ENCODE measurements at regions not wholly inside any gene's neighbourhood (a gene's known extent, or its start where the extent isn't known, plus 50 kb on each side); places are given as distances from the start of the nearest gene placed in this dataset.
"Not testable (repeated sequence)": the region's sequence is repeated elsewhere in the genome, so short reads cannot be mapped to it uniquely, and the experiment has no call there.

GRCh38 chr6:115834542-115834941 is 226.1 kb downstream of the FRK start:
- H3K9me3 Mint-ChIP-seq, H3K4me3 Mint-ChIP-seq, H3K4me1 Mint-ChIP-seq, H3K27me3 Mint-ChIP-seq, H3K27ac Mint-ChIP-seq, H3K36me3 Mint-ChIP-seq, DNase-seq: not testable (repeated sequence)

- no peaks in the 10 kb centered on the region for H3K27me3 Mint-ChIP-seq
- no peaks in the 10 kb centered on the region for H3K4me1 Mint-ChIP-seq
- no peak overlapping the region for H3K4me3 Mint-ChIP-seq
- DNase-seq: no peak
- peaks cover 4% of the 10 kb centered on the region for H3K9me3 Mint-ChIP-seq
- H3K27ac Mint-ChIP-seq: no peak overlapping the region
- H3K36me3 Mint-ChIP-seq: no peaks in the 10 kb centered on the region
These were observed 227.9 kb downstream of the FRK start for GRCh38 chr6:115832786-115833185.

GRCh38 chr6:115832186-115832585 is 228.5 kb downstream of the FRK start:
- Mint-ChIP-seq H3K4me1 (no peaks in the 10 kb centered on the region), H3K36me3 (no peaks in the 10 kb centered on the region), H3K27me3 (no peaks in the 10 kb centered on the region), H3K4me3 (no peak overlapping the region), H3K9me3 (peaks cover 4% of the 10 kb centered on the region), H3K27ac (no peak overlapping the region)
- no peak for DNase-seq

GRCh38 chr6:115830895-115831294 is 229.8 kb downstream of the FRK start:
- no peak overlapping the region for H3K27ac Mint-ChIP-seq
- H3K4me3 Mint-ChIP-seq: no peak overlapping the region
- no peak for DNase-seq
- peaks cover under 1% of the 10 kb centered on the region for H3K9me3 Mint-ChIP-seq
- no peaks in the 10 kb centered on the region for H3K4me1 Mint-ChIP-seq
- H3K36me3 Mint-ChIP-seq: no peaks in the 10 kb centered on the region
- no peaks in the 10 kb centered on the region for H3K27me3 Mint-ChIP-seq

- H3K9me3 Mint-ChIP-seq: no peaks in the 10 kb centered on the region
- no peak for DNase-seq
- no peaks in the 10 kb centered on the region for H3K4me1 Mint-ChIP-seq
- no peak overlapping the region for H3K4me3 Mint-ChIP-seq
- no peaks in the 10 kb centered on the region for H3K36me3 Mint-ChIP-seq
- H3K27ac Mint-ChIP-seq: no peak overlapping the region
- H3K27me3 Mint-ChIP-seq: no peaks in the 10 kb centered on the region
These were observed 238.9 kb downstream of the FRK start for GRCh38 chr6:115821798-115822197.

GRCh38 chr6:115819506-115819905 is 241.2 kb downstream of the FRK start:
- no peaks in the 10 kb centered on the region for H3K36me3 Mint-ChIP-seq
- H3K4me3 Mint-ChIP-seq: no peak overlapping the region
- no peaks in the 10 kb centered on the region for H3K9me3 Mint-ChIP-seq
- no peaks in the 10 kb centered on the region for H3K4me1 Mint-ChIP-seq
- no peaks in the 10 kb centered on the region for H3K27me3 Mint-ChIP-seq
- no peak overlapping the region for H3K27ac Mint-ChIP-seq
- DNase-seq: no peak

- Mint-ChIP-seq H3K4me3 (no peak overlapping the region), H3K9me3 (no peaks in the 10 kb centered on the region), H3K27me3 (no peaks in the 10 kb centered on the region), H3K4me1 (no peaks in the 10 kb centered on the region), H3K27ac (no peak overlapping the region), H3K36me3 (no peaks in the 10 kb centered on the region)
- no peak for DNase-seq
These were observed 243.5 kb downstream of the FRK start for GRCh38 chr6:115817161-115817560.

- H3K4me1 Mint-ChIP-seq: no peaks in the 10 kb centered on the region
- H3K27me3 Mint-ChIP-seq: no peaks in the 10 kb centered on the region
- H3K27ac Mint-ChIP-seq: no peak overlapping the region
- no peak for DNase-seq
- no peak overlapping the region for H3K4me3 Mint-ChIP-seq
- no peaks in the 10 kb centered on the region for H3K36me3 Mint-ChIP-seq
- H3K9me3 Mint-ChIP-seq: no peaks in the 10 kb centered on the region
These were observed 245.8 kb downstream of the FRK start for GRCh38 chr6:115814907-115815306.

GRCh38 chr6:115811541-115811940 is 249.2 kb downstream of the FRK start:
- Mint-ChIP-seq H3K27me3 (no peaks in the 10 kb centered on the region), H3K4me1 (no peaks in the 10 kb centered on the region), H3K36me3 (no peaks in the 10 kb centered on the region), H3K4me3 (no peak overlapping the region), H3K9me3 (no peaks in the 10 kb centered on the region), H3K27ac (no peak overlapping the region)
- no peak for DNase-seq

GRCh38 chr6:115798229-115798628 is 262.5 kb downstream of the FRK start:
- Mint-ChIP-seq H3K9me3 (no peaks in the 10 kb centered on the region), H3K4me3 (no peak overlapping the region), H3K36me3 (no peaks in the 10 kb centered on the region), H3K27me3 (no peaks in the 10 kb centered on the region), H3K4me1 (no peaks in the 10 kb centered on the region), H3K27ac (no peak overlapping the region)
- DNase-seq: no peak

- no peaks in the 10 kb centered on the region for H3K4me1 Mint-ChIP-seq
- no peaks in the 10 kb centered on the region for H3K27me3 Mint-ChIP-seq
- H3K4me3 Mint-ChIP-seq: no peak overlapping the region
- H3K9me3 Mint-ChIP-seq: no peaks in the 10 kb centered on the region
- no peak for DNase-seq
- H3K36me3 Mint-ChIP-seq: no peaks in the 10 kb centered on the region
- no peak overlapping the region for H3K27ac Mint-ChIP-seq
These were observed 263.9 kb downstream of the FRK start for GRCh38 chr6:115796829-115797228.

- H3K36me3 Mint-ChIP-seq: no peaks in the 10 kb centered on the region
- H3K27ac Mint-ChIP-seq: no peak overlapping the region
- no peak overlapping the region for H3K4me3 Mint-ChIP-seq
- no peak for DNase-seq
- H3K9me3 Mint-ChIP-seq: no peaks in the 10 kb centered on the region
- no peaks in the 10 kb centered on the region for H3K27me3 Mint-ChIP-seq
- no peaks in the 10 kb centered on the region for H3K4me1 Mint-ChIP-seq
These were observed 264.6 kb downstream of the FRK start for GRCh38 chr6:115796061-115796460.

- H3K27ac Mint-ChIP-seq: no peak overlapping the region
- no peaks in the 10 kb centered on the region for H3K4me1 Mint-ChIP-seq
- no peaks in the 10 kb centered on the region for H3K36me3 Mint-ChIP-seq
- no peaks in the 10 kb centered on the region for H3K27me3 Mint-ChIP-seq
- no peaks in the 10 kb centered on the region for H3K9me3 Mint-ChIP-seq
- DNase-seq: no peak
- no peak overlapping the region for H3K4me3 Mint-ChIP-seq
These were observed 277.2 kb downstream of the FRK start for GRCh38 chr6:115783402-115784061.

GRCh38 chr6:115782612-115783011 is 278.1 kb downstream of the FRK start:
- Mint-ChIP-seq H3K4me1 (no peaks in the 10 kb centered on the region), H3K27ac (no peak overlapping the region), H3K9me3 (no peaks in the 10 kb centered on the region), H3K36me3 (no peaks in the 10 kb centered on the region), H3K27me3 (no peaks in the 10 kb centered on the region), H3K4me3 (no peak overlapping the region)
- DNase-seq: no peak

GRCh38 chr6:115773741-115774140 is 286.9 kb downstream of the FRK start:
- H3K4me3 Mint-ChIP-seq: no peak overlapping the region
- H3K27ac Mint-ChIP-seq: no peak overlapping the region
- no peaks in the 10 kb centered on the region for H3K27me3 Mint-ChIP-seq
- H3K9me3 Mint-ChIP-seq: no peaks in the 10 kb centered on the region
- DNase-seq: no peak
- no peaks in the 10 kb centered on the region for H3K4me1 Mint-ChIP-seq
- no peaks in the 10 kb centered on the region for H3K36me3 Mint-ChIP-seq

- no peaks in the 10 kb centered on the region for H3K4me1 Mint-ChIP-seq
- H3K9me3 Mint-ChIP-seq: no peaks in the 10 kb centered on the region
- no peak overlapping the region for H3K4me3 Mint-ChIP-seq
- no peak overlapping the region for H3K27ac Mint-ChIP-seq
- DNase-seq: no peak
- no peaks in the 10 kb centered on the region for H3K27me3 Mint-ChIP-seq
- H3K36me3 Mint-ChIP-seq: no peaks in the 10 kb centered on the region
These were observed 289.8 kb downstream of the FRK start for GRCh38 chr6:115770851-115771250.

- H3K9me3 Mint-ChIP-seq: no peaks in the 10 kb centered on the region
- no peak overlapping the region for H3K4me3 Mint-ChIP-seq
- no peaks in the 10 kb centered on the region for H3K4me1 Mint-ChIP-seq
- no peaks in the 10 kb centered on the region for H3K36me3 Mint-ChIP-seq
- DNase-seq: no peak
- no peaks in the 10 kb centered on the region for H3K27me3 Mint-ChIP-seq
- H3K27ac Mint-ChIP-seq: no peak overlapping the region
These were observed 292.2 kb downstream of the FRK start for GRCh38 chr6:115768500-115768899.

Data from activated naive CD8-positive, alpha-beta T cell treated with anti-CD3 and anti-CD28 coated beads for 36 hours (primary cell).